Fibroblast of upper back skin (primary cell): ENCODE measurements at regions not wholly inside any gene's neighbourhood (a gene's known extent, or its start where the extent isn't known, plus 50 kb on each side); places are given as distances from the start of the nearest gene placed in this dataset.

ENCODE experiments used
- DNase-seq: peaks from one replicate; pipeline ENCODE4 v3.0.0-alpha.2; 2013

- no peak for DNase-seq
Observed at GRCh38 chr5:142432369-142432863, 107.6 kb upstream of the SPRY4 start.

GRCh38 chr5:142428773-142429473, 104.1 kb upstream of the SPRY4 start:
- no peak for DNase-seq

- no peak for DNase-seq
Observed at GRCh38 chr5:142428036-142428772, 103.4 kb upstream of the SPRY4 start.

GRCh38 chr5:142427529-142427928, 102.7 kb upstream of the SPRY4 start:
- no peak for DNase-seq

- peak; percentile 60 for DNase-seq
Observed at GRCh38 chr5:142427015-142427364, 102.2 kb upstream of the SPRY4 start.

- DNase-seq: peak; percentile 52
Observed at GRCh38 chr5:142426129-142427014, 101.6 kb upstream of the SPRY4 start.

- DNase-seq: peak; percentile 76
Observed at GRCh38 chr5:142425286-142426065, 100.7 kb upstream of the SPRY4 start.

- DNase-seq: peak; percentile 57
Observed at GRCh38 chr5:142422429-142422828, 97.6 kb upstream of the SPRY4 start.

- DNase-seq: no peak
Observed at GRCh38 chr5:142421621-142422397, 97.0 kb upstream of the SPRY4 start.

- DNase-seq: no peak
Observed at GRCh38 chr5:142421228-142421617, 96.4 kb upstream of the SPRY4 start.

GRCh38 chr5:142420561-142421227, 95.9 kb upstream of the SPRY4 start:
- peak; percentile 32 for DNase-seq

- DNase-seq: no peak
Observed at GRCh38 chr5:142412581-142412980, 87.8 kb upstream of the SPRY4 start.

- no peak for DNase-seq
Observed at GRCh38 chr5:142411656-142412425, 87.0 kb upstream of the SPRY4 start.

GRCh38 chr5:142411103-142411502, 86.3 kb upstream of the SPRY4 start:
- DNase-seq: no peak

GRCh38 chr5:142408981-142409481, 84.2 kb upstream of the SPRY4 start:
- DNase-seq: no peak

GRCh38 chr5:142408536-142408935, 83.7 kb upstream of the SPRY4 start:
- DNase-seq: no peak

- no peak for DNase-seq
Observed at GRCh38 chr5:142405814-142406395, 81.1 kb upstream of the SPRY4 start.

- DNase-seq: no peak
Observed at GRCh38 chr5:142405023-142405422, 80.2 kb upstream of the SPRY4 start.

GRCh38 chr5:142404046-142404477, 79.2 kb upstream of the SPRY4 start:
- DNase-seq: peak; percentile 62

- DNase-seq: no peak
Observed at GRCh38 chr5:142403583-142403982, 78.8 kb upstream of the SPRY4 start.
